ENCODE measurements at regions not wholly inside any gene's neighbourhood (a gene's known extent, or its start where the extent isn't known, plus 50 kb on each side); places are given as distances from the start of the nearest gene placed in this dataset.

DNA sequence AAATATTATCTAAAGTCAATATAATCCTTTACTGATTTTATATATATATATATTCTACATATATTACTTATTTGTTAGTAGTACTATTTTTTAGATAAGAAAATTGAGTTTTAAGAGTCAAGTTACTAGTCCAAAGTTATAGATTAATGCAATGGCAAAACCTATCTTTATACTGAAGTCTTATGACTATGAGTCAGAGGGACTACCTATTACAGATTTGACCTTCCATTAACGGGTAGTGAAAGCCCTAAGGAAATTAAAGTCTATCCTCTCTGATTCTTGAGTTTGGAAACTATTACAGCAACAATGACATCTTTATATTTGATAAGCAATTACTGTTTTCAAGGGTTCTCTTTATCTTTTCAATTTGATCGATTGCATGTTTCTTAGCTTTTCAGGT is 315.8 kb downstream of the CASP12 start:
- TF ChIP-seq, protein P1, sequence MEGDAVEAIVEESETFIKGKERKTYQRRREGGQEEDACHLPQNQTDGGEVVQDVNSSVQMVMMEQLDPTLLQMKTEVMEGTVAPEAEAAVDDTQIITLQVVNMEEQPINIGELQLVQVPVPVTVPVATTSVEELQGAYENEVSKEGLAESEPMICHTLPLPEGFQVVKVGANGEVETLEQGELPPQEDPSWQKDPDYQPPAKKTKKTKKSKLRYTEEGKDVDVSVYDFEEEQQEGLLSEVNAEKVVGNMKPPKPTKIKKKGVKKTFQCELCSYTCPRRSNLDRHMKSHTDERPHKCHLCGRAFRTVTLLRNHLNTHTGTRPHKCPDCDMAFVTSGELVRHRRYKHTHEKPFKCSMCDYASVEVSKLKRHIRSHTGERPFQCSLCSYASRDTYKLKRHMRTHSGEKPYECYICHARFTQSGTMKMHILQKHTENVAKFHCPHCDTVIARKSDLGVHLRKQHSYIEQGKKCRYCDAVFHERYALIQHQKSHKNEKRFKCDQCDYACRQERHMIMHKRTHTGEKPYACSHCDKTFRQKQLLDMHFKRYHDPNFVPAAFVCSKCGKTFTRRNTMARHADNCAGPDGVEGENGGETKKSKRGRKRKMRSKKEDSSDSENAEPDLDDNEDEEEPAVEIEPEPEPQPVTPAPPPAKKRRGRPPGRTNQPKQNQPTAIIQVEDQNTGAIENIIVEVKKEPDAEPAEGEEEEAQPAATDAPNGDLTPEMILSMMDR (IDR thresholded peaks at IDR 0.05) = no peak
- TF ChIP-seq POLR2A (IDR thresholded peaks at IDR 0.05) = no peak

Data from ovary (tissue), 3 donors.